Esophagus muscularis mucosa (tissue), 4 donors: ENCODE measurements at regions not wholly inside any gene's neighbourhood (a gene's known extent, or its start where the extent isn't known, plus 50 kb on each side); places are given as distances from the start of the nearest gene placed in this dataset.

ENCODE experiments used
- DNase-seq: peaks from one replicate; pipeline ENCODE4 v3.0.0-alpha.2; 2017; ENCODE audit errors: extremely low spot score
- H3K27ac ChIP-seq, 4 donors: fragments of 200-600 bp; sonication (generic); replicated peaks in 1 of 4; 1 replicate in 3 of 4; 2 replicates in 1 of 4; pipeline ENCODE4 v1.5.1; 2016 to 2019; ENCODE audit warnings: mild to moderate bottlenecking in 1 of 4
- H3K27me3 ChIP-seq, 4 donors: fragments of 200-600 bp; sonication (generic); one replicate each; pipeline versions ENCODE4 v1.5.1 to v1.6.0; 2016 to 2019
- H3K36me3 ChIP-seq, 4 donors: fragments of 200-600 bp; sonication (generic); one replicate each; pipeline ENCODE4 v1.5.1; 2016 to 2019
- H3K4me1 ChIP-seq, 4 donors: fragments of 200-600 bp; sonication (generic); one replicate each; pipeline ENCODE4 v1.5.1; 2016 to 2019
- H3K4me3 ChIP-seq, 4 donors: fragments of 200-600 bp; sonication (generic); 1 replicate in 2 of 4; 2 replicates in 2 of 4; pipeline ENCODE4 v1.5.1; 2016 to 2019; ENCODE audit warnings: mild to moderate bottlenecking in 4 of 4, moderate library complexity in 1 of 4
- H3K9me3 ChIP-seq, 4 donors: fragments of 200-600 bp; sonication (generic); 1 replicate in 3 of 4; 2 replicates in 1 of 4; pipeline ENCODE4 v1.5.1; 2016 to 2019
- CTCF ChIP-seq, 3 experiments: fragments of 200-600 bp in 2 of 3; fragments of 450-650 bp in 1 of 3; sonication (generic) in 2 of 3; IDR thresholded peaks; one replicate each; pipeline ENCODE4 v1.5.1; 2017 to 2019; ENCODE audit warnings: antibody characterized with exemption in 3 of 3, mild to moderate bottlenecking in 2 of 3, moderate library complexity in 1 of 3
- EP300 ChIP-seq: sonication (generic); formaldehyde crosslinking; IDR thresholded peaks from one replicate; pipeline ENCODE4 v1.6.1; 2017; ENCODE audit warnings: antibody characterized with exemption
- POLR2A ChIP-seq: fragments of 450-650 bp; IDR thresholded peaks from one replicate; pipeline ENCODE4 v1.6.1; 2017; ENCODE audit warnings: antibody characterized with exemption, moderate library complexity, mild to moderate bottlenecking, low read depth
- POLR2AphosphoS5 ChIP-seq, 2 donors: sonication (generic); formaldehyde crosslinking; IDR thresholded peaks; one replicate each; pipeline ENCODE4 v1.6.1; 2017; ENCODE audit warnings: antibody characterized with exemption in 2 of 2
- WGBS: methylation state at CpG from one replicate; pipeline ENCODE4 v1.1.5; 2018; 5-methylcytosine and 5-hydroxymethylcytosine counted together
- intact Hi-C: fragments of 100-400 bp; cut with DNase I; formaldehyde crosslinking; loops from one replicate; pipeline ENCODE4 v1.15.1; 2023

- no peak for DNase-seq
- Histone ChIP-seq H3K27me3 (no peaks in the 10 kb centered on the region), H3K9me3 (no peaks in the 10 kb centered on the region), H3K27ac (no peak overlapping the region), H3K36me3 (no peaks in the 10 kb centered on the region), H3K4me1 (no peaks in the 10 kb centered on the region), H3K4me3 (no peak overlapping the region)
- intact Hi-C loops, result no loop called here
- WGBS, result 90% methylated on average over 1 of the region's 1 CpG
- TF ChIP-seq CTCF (IDR thresholded peaks at IDR 0.05) (no peak), EP300 (no peak), POLR2AphosphoS5 (IDR thresholded peaks at IDR 0.05) (no peak), POLR2A (no peak)
Observed at GRCh38 chr18:71913641-71914040, 630.5 kb downstream of the CBLN2 start.

- no peak overlapping the region for H3K4me3 ChIP-seq
- no peaks in the 10 kb centered on the region for H3K27me3 ChIP-seq
- DNase-seq, result no peak
- intact Hi-C loops, result no loop called here
- 43% methylated on average over 1 of the region's 1 CpG for WGBS
- H3K4me1 ChIP-seq, result no peaks in the 10 kb centered on the region
- H3K36me3 ChIP-seq, result no peaks in the 10 kb centered on the region
- no peak overlapping the region for H3K27ac ChIP-seq
- TF ChIP-seq CTCF (IDR thresholded peaks at IDR 0.05), result no peak
- TF ChIP-seq POLR2A, result no peak
- H3K9me3 ChIP-seq, result no peaks in the 10 kb centered on the region
Observed at GRCh38 chr18:71902482-71902881, 641.7 kb downstream of the CBLN2 start.

GRCh38 chr18:71899707-71900472, 644.3 kb downstream of the CBLN2 start:
- Histone ChIP-seq H3K27me3 (no peaks in the 10 kb centered on the region), H3K9me3 (no peaks in the 10 kb centered on the region), H3K4me3 (no peak overlapping the region), H3K4me1 (no peaks in the 10 kb centered on the region), H3K27ac (no peak overlapping the region), H3K36me3 (no peaks in the 10 kb centered on the region)
- no peak for DNase-seq
- TF ChIP-seq POLR2A, result no peak
- WGBS, result 26% methylated on average over 4 of the region's 8 CpGs
- intact Hi-C loops, result no loop called here

GRCh38 chr18:71899183-71899582, 645.0 kb downstream of the CBLN2 start:
- 75% methylated on average over 6 of the region's 6 CpGs for WGBS
- H3K27ac ChIP-seq, result no peak overlapping the region
- H3K9me3 ChIP-seq, result no peaks in the 10 kb centered on the region
- DNase-seq, result no peak
- no peaks in the 10 kb centered on the region for H3K27me3 ChIP-seq
- TF ChIP-seq POLR2A (no peak), CTCF (IDR thresholded peaks at IDR 0.05) (no peak)
- H3K4me3 ChIP-seq, result no peak overlapping the region
- H3K4me1 ChIP-seq, result no peaks in the 10 kb centered on the region
- no peaks in the 10 kb centered on the region for H3K36me3 ChIP-seq
- intact Hi-C loops, result no loop called here

GRCh38 chr18:71887509-71887908, 656.6 kb downstream of the CBLN2 start:
- no peaks in the 10 kb centered on the region for H3K36me3 ChIP-seq
- H3K4me3 ChIP-seq, result no peak overlapping the region
- no peaks in the 10 kb centered on the region for H3K9me3 ChIP-seq
- intact Hi-C loops, result no loop called here
- no peaks in the 10 kb centered on the region for H3K4me1 ChIP-seq
- H3K27ac ChIP-seq, result no peak overlapping the region
- DNase-seq, result no peak
- WGBS, result 80% methylated on average over 1 of the region's 1 CpG
- H3K27me3 ChIP-seq, result no peaks in the 10 kb centered on the region
- TF ChIP-seq POLR2A (no peak), EP300 (no peak)

GRCh38 chr18:71878226-71878625, 665.9 kb downstream of the CBLN2 start:
- no peak for DNase-seq
- no peak for TF ChIP-seq CTCF (IDR thresholded peaks at IDR 0.05)
- no peak for TF ChIP-seq POLR2AphosphoS5 (IDR thresholded peaks at IDR 0.05)
- no peak for TF ChIP-seq EP300
- no peak for TF ChIP-seq POLR2A
- no peaks in the 10 kb centered on the region for H3K9me3 ChIP-seq
- no peaks in the 10 kb centered on the region for H3K36me3 ChIP-seq
- H3K27ac ChIP-seq, result no peak overlapping the region
- no peaks in the 10 kb centered on the region for H3K27me3 ChIP-seq
- 77% methylated on average over 4 of the region's 4 CpGs for WGBS
- no peak overlapping the region for H3K4me3 ChIP-seq
- intact Hi-C loops, result no loop called here
- H3K4me1 ChIP-seq, result no peaks in the 10 kb centered on the region
